ENCODE measurements at regions not wholly inside any gene's neighbourhood (a gene's known extent, or its start where the extent isn't known, plus 50 kb on each side); places are given as distances from the start of the nearest gene placed in this dataset.
A peak's percentile ranks its signal among the peaks of the same experiment; 100 is the strongest.

- TF ChIP-seq POLR2A (IDR thresholded peaks at IDR 0.05; ENCODE audit: low read length) (no peak), CTCF (IDR thresholded peaks at IDR 0.05) (peak; percentile 29), NR3C1 (IDR thresholded peaks at IDR 0.05) (no peak), EHMT2 (IDR thresholded peaks at IDR 0.05; ENCODE audit: low read depth) (no peak), RNF2 (IDR thresholded peaks at IDR 0.05; ENCODE audit: borderline replicate concordance, low read depth) (no peak)
- TF ChIP-seq, protein P1, sequence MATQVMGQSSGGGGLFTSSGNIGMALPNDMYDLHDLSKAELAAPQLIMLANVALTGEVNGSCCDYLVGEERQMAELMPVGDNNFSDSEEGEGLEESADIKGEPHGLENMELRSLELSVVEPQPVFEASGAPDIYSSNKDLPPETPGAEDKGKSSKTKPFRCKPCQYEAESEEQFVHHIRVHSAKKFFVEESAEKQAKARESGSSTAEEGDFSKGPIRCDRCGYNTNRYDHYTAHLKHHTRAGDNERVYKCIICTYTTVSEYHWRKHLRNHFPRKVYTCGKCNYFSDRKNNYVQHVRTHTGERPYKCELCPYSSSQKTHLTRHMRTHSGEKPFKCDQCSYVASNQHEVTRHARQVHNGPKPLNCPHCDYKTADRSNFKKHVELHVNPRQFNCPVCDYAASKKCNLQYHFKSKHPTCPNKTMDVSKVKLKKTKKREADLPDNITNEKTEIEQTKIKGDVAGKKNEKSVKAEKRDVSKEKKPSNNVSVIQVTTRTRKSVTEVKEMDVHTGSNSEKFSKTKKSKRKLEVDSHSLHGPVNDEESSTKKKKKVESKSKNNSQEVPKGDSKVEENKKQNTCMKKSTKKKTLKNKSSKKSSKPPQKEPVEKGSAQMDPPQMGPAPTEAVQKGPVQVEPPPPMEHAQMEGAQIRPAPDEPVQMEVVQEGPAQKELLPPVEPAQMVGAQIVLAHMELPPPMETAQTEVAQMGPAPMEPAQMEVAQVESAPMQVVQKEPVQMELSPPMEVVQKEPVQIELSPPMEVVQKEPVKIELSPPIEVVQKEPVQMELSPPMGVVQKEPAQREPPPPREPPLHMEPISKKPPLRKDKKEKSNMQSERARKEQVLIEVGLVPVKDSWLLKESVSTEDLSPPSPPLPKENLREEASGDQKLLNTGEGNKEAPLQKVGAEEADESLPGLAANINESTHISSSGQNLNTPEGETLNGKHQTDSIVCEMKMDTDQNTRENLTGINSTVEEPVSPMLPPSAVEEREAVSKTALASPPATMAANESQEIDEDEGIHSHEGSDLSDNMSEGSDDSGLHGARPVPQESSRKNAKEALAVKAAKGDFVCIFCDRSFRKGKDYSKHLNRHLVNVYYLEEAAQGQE (IDR thresholded peaks at IDR 0.05): no peak
Measured at GRCh38 chr1:29453502-29454240, 217.3 kb downstream of the PTPRU start.
